HG02571 (cell line): ENCODE measurements at regions not wholly inside any gene's neighbourhood (a gene's known extent, or its start where the extent isn't known, plus 50 kb on each side); places are given as distances from the start of the nearest gene placed in this dataset.
"Not testable (repeated sequence)": the region's sequence is repeated elsewhere in the genome, so short reads cannot be mapped to it uniquely, and the experiment has no call there.

ENCODE experiments used
- ATAC-seq: cut with Tn5 transposase; IDR thresholded peaks from one replicate; pipeline ENCODE4 v1.9.1; 2021; ENCODE audit warnings: mild to moderate bottlenecking, moderate library complexity; ENCODE audit not compliant: unreplicated experiment

DNA sequence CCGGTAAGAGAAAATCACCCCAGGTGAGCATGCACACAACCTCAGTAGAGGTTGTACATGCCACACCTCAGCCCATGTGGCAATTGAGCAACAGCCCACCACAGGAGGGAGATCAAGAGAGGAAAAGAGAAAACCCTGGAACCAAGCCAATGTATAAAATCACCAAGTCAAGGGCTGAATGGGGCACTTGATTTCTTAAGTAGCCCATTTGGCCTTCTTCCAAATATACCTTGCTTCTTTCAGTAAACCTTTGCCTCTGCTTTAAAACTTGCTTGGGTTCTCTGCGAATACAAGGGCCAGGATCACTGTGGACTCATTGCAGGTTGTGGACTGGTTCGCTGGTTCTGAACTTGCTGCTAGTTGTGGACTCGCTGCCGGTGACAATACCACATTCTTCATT is 1814.0 kb downstream of the PLA2G4A start:
- ATAC-seq, result no peak

DNA sequence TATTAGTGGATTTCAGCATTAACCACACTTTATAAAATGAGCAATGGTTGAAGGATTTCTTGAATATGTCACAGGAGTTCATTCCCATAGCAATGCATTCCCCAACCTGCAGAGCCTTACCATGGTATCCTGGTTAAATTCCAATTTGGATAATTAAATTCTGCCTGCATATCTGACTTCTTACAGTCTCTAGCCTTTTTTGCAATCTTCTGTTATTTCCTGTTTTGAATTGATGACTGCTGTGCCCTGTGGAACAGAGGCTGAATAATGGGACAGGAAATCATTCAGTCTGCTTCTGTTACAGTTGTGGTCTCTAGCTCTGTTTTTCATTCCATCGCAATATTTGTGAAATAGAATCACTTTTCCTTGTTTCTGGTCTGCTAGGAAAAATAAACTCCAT is 1823.9 kb downstream of the PLA2G4A start:
- no peak for ATAC-seq

GRCh38 chr1:188655966-188656365 is 1821.7 kb downstream of the BRINP3 start:
- not testable (repeated sequence) for ATAC-seq

GRCh38 chr1:188660572-188660971 is 1817.1 kb downstream of the BRINP3 start:
- no peak for ATAC-seq

GRCh38 chr1:188665477-188665876 is 1812.2 kb downstream of the BRINP3 start:
- no peak for ATAC-seq

GRCh38 chr1:188668083-188668482 is 1809.6 kb downstream of the BRINP3 start:
- no peak for ATAC-seq

DNA sequence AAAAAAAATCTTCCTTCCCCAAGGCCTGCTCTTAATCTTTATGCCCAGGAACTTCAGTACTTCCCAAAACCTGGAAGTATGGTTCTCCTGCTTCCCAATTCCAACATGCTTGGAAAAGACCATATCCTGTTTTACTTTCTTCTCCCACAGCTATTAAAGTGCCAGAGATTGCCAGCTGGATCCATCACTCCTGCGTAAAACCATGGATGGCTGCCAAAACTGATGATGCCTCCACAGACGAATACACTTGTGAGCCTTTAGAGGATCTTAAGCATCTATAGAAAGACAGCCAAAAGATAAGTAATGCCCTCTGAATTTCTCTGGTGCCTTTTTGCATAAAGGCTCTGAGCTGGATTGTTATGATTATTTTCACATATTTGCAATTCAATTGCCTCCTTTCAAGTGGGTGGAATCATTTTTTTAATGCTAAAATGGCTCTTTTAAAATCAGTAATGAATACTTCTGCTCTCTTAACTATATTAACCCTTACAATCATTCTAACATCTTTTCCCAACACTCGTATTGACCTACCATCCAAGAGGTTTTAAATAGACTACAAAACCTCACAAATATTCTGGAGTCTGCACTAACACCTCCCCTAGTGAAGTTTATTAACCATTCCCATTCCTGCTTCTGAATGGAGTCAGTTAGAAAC is 1807.8 kb downstream of the BRINP3 start:
- no peak for ATAC-seq

DNA sequence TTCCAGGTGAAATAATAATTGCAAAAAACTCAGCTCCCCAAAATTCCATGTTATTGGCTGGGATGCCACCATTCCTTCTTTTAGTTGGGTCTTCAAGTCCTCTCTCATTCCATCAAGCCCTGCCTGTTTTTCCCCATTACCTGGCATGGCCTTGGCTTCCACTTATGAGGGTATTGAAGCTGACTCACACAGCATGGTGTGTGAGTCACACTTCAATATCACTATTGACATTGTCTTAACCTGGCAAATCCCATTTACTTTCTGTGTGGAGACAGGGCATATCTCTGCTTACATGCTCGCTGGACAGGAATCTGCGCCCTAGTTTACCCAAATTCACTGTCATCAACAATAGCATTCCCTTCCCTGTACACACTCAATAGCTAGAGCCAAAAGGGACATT is 1806.8 kb downstream of the BRINP3 start:
- ATAC-seq, result no peak

DNA sequence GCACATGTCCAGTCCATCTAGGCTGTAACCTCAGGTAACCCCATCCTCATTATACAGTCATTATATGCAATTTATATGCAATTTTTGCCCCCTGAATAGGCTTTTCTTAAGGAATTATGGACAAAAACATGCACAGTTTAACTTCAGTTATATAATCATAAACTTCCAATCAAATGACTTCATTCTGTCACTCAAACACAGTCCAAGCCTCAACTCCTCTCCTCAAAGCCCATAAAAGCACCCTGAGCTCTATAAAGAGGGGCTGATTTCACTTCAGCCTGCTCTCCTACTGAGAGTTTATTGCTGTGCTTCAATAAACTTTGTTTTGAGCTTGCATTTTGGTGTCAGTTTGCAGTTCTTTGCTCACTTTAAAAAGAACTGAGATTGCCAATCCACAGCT is 1805.5 kb downstream of the BRINP3 start:
- no peak for ATAC-seq

GRCh38 chr1:188689542-188689941 is 1788.1 kb downstream of the BRINP3 start:
- ATAC-seq, result no peak

- ATAC-seq, result no peak
Measured at GRCh38 chr1:188700116-188700515, 1777.5 kb downstream of the BRINP3 start.

GRCh38 chr1:188706742-188707141 is 1770.9 kb downstream of the BRINP3 start:
- no peak for ATAC-seq

DNA sequence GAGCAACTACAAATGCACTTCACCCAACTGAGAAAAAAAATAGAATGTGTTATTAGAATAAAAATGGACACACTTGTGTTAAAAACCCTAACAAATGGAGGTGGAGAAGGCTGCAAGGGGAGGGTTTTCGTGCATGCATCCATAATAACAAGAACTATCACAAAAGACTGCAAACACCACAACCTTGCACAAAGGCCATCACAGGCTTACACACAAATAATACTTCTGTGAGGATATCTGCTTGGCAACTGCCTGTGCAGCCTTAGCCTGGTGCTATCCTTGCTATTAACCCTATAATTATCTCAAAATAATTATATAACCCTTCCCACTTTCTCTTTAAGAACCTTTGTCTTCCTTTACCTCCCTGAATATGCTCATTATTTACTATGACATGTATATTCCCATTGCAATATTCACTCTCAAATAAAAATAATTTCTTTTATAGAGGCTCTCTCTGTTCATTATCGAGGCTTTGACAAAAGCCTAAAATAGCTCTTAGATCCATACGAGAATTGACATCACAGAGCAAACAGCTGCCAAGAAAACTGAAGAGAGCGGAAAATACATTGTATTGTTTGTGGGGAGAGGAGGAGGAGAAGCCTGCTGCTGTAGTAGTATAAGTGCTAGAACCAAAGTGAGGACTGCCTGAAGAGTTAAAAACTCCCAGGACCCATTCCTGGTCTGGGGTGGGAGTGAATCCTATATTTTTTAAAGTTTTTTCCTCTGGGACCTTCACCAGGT is 1768.7 kb downstream of the BRINP3 start:
- ATAC-seq, result no peak

- ATAC-seq, result no peak
Measured at GRCh38 chr1:188715566-188715965, 1762.1 kb downstream of the BRINP3 start.

- ATAC-seq, result no peak
Measured at GRCh38 chr1:188719735-188720134, 1757.9 kb downstream of the BRINP3 start.

DNA sequence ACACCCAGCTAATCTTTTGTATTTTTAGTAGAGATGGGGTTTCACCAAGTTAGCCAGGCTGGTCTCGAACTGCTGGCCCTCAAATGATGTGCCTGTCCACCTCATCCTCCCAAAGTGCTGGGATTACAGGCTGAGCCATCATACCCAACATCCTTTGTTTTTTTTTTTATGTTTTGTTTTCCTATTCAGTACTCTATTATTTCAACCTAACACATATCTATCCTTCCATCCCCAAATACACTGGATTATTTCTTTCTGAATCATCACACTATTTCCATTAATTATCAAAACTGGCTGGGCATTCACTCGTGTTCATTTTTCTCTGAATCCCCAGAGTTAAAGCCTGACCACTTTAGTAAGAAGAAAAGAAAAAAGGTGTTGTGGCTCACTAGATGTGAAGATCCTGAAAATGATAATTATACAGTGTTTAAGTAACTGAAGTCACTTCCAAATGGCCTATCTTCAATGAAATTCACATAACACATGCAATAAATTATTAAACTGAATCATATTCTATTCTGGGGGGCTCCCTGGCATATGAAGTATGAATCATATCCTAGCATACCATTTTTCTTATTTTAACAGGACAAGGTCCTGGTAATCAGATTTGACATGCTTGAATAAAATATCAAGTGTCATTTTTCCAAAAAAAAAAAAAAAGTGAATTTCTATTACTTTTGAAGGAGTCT is 1754.2 kb downstream of the BRINP3 start:
- ATAC-seq, result no peak

DNA sequence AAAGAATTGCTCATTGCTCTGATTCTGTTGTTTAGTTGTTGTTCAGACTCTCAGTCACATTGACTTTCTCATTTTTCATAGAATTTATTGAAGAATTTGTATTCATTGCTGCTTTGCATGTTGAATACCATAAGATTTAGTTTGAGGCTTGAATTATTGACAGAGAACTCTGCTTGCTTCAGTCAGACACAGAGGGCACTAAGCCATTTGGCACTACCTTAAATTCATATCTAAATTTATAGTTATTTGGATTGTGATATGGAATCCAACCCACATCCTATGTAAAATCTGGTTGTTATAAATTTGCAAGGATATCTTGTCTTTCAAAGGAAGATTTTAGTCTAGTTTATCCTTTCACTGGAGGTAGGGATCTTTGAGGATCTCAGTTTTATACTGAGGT is 1748.6 kb downstream of the BRINP3 start:
- no peak for ATAC-seq

DNA sequence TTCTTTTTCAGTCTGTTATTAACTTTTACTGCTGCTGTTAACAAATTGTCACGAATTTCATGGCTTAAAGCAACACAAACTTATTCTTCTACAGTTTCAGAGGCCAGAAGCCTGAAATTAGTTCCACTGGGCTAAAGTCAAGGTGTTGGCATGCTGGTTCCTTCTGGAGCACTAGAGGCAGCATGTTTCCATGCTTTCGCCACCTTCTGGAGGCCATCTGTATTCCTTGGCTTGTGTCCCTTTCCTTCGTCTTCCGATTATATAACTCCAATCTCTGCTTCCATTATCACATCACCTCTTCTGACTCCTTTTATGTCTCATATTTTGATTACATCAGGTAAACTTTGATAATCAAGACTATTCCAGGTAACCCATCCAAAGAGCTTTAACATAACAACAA is 1742.1 kb downstream of the BRINP3 start:
- no peak for ATAC-seq

DNA sequence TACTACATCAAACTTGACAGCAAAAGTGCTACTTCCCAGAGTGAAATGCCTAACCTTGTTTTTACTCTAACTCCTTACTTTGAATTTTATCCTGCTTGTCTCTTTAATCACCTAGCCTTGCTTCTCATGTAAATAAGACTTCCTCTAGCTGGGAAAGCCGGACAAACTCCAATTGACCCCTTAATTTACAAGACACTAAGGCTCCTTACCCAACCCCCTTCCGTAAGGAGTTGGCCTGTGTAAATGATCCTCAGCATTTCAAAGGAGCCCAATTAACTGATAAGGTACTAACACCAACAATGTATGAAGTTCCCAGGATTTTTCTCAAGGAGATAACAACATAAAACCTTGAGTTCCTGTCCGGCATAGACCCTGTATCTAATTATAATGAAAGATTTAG is 1728.4 kb downstream of the BRINP3 start:
- ATAC-seq, result not testable (repeated sequence)

GRCh38 chr1:188752027-188752426 is 1725.6 kb downstream of the BRINP3 start:
- ATAC-seq, result not testable (repeated sequence)

DNA sequence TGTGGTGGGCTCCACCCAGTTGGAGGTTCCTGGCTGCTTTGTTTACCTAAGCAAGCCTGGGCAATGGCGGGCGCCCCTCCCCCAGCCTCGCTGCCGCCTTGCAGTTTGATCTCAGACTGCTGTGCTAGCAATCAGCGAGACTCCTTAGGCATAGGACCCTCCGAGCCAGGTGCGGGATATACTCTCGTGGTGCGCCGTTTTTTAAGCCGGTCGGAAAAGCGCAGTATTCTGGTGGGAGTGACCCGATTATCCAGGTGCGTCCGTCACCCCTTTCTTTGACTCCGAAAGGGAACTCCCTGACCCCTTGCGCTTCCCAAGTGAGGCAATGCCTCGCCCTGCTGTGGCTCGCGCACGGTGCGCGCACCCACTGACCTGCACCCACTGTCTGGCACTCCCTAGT is 1719.9 kb downstream of the BRINP3 start:
- not testable (repeated sequence) for ATAC-seq

- ATAC-seq, result no peak
Measured at GRCh38 chr1:188761226-188761625, 1716.4 kb downstream of the BRINP3 start.
